ENCODE measurements at regions not wholly inside any gene's neighbourhood (a gene's known extent, or its start where the extent isn't known, plus 50 kb on each side); places are given as distances from the start of the nearest gene placed in this dataset.

DNA sequence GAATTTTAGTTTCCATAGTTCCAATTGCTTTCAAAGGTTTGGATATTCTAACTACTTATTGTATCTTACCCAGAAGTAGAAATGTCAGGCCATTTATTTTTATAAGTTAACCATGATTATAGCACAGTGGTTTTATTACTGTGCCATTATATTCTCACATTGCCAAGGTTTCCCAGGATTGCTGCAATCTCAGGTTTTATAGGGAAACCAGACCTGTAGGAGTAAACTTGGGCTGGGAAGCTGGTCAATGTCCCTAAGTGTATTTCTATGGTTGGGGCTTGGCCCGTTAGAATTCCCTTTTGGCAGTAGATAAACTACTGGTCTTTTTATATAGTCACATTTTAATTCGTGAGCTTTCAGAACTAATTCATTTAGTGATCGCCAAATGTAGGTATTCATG is 396.6 kb upstream of the KCNN2 start:
- intact Hi-C loops (cut with micrococcal nuclease), result no loop called here
- Histone ChIP-seq H3K27ac (ENCODE audit: low read depth, low read length) (no peak overlapping the region), H2AFZ (ENCODE audit: low read depth, low read length, poor library complexity, severe bottlenecking) (no peak overlapping the region), H3K27me3 (ENCODE audit: insufficient read depth, low read length) (peaks cover 5% of the 10 kb centered on the region; the same call in 1 of the 2 replicates), H3K4me2 (ENCODE audit: low read length) (no peak overlapping the region), H3K4me3 (replicated peaks in 1 of 2; ENCODE audit: low read depth in 1 of 2, low read length in 2 of 2) (no peak overlapping the region), H3K9ac (ENCODE audit: low read length) (no peak overlapping the region), H3K36me3 (ENCODE audit: control insufficient read depth in 1 of 2, insufficient read depth in 2 of 2, low read length in 2 of 2) (no peaks in the 10 kb centered on the region), H3K9me2 (ENCODE audit: insufficient read depth) (no peaks in the 10 kb centered on the region), H3K4me1 (ENCODE audit: control insufficient read depth in 1 of 2, insufficient read depth in 2 of 2, low read length in 2 of 2) (no peaks in the 10 kb centered on the region), H3K79me2 (ENCODE audit: insufficient read depth, low read length) (no peaks in the 10 kb centered on the region), H3K9me3 (ENCODE audit: control insufficient read depth in 1 of 2, insufficient read depth in 1 of 2, low read depth in 1 of 2, low read length in 2 of 2) (no peaks in the 10 kb centered on the region), H4K20me1 (ENCODE audit: insufficient read depth) (no peaks in the 10 kb centered on the region; the same call in 1 of the 2 replicates)
- ChIA-PET POLR2A (no interaction called here), RAD21 (ENCODE audit: low non-redundant PET in 1 of 2, low total read pairs in 2 of 2, uncharacterized antibody in 2 of 2, unreplicated experiment in 2 of 2) (no interaction called here), CTCF (no interaction called here)
- DNase-seq (ENCODE audit: low read depth, low spot score) (no peak), ATAC-seq (no peak)
- BruUV-seq (replicated peaks), result no TSS peak
- TF ChIP-seq, protein P1, sequence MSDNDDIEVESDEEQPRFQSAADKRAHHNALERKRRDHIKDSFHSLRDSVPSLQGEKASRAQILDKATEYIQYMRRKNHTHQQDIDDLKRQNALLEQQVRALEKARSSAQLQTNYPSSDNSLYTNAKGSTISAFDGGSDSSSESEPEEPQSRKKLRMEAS (IDR thresholded peaks at IDR 0.05), result no peak
- no peak for TF ChIP-seq SRF (IDR thresholded peaks at IDR 0.05; ENCODE audit: low read depth)
- TF ChIP-seq POLR2AphosphoS5 (IDR thresholded peaks at IDR 0.05; ENCODE audit: low read depth, low read length), result no peak
- no peak for TF ChIP-seq POLR2A (IDR thresholded peaks at IDR 0.05; ENCODE audit: borderline replicate concordance, extremely low read depth, insufficient read depth, insufficient read length)
- no peak for TF ChIP-seq JUND (IDR thresholded peaks at IDR 0.05)
- no peak for TF ChIP-seq YY1 (IDR thresholded peaks at IDR 0.05; ENCODE audit: extremely low read depth, insufficient replicate concordance, low read depth, low read length)

DNA sequence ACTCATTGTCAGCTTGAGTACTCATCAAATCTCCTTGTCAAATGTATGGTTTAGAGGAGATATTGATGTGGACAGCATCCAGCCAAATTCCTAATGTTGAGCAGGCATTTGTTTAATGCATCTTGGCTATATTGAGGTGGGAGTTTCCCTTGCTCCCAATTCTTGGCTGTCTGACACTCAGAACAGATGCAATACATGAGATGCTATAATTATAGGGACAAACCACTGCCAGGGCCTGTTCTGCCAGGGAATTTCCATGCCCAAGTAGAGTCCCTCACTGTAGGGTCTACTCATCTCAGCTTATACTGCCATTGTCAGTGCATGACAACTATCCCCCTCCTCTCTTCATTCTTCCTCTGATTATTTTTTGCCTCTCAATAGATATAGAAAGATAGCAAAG is 392.0 kb upstream of the KCNN2 start:
- Histone ChIP-seq H3K27me3 (ENCODE audit: insufficient read depth, low read length) (peaks cover 5% of the 10 kb centered on the region; the same call in 1 of the 2 replicates), H3K27ac (ENCODE audit: low read depth, low read length) (no peak overlapping the region), H3K4me1 (ENCODE audit: control insufficient read depth in 1 of 2, insufficient read depth in 2 of 2, low read length in 2 of 2) (no peaks in the 10 kb centered on the region), H3K9me3 (ENCODE audit: control insufficient read depth in 1 of 2, insufficient read depth in 1 of 2, low read depth in 1 of 2, low read length in 2 of 2) (no peaks in the 10 kb centered on the region), H3K9ac (ENCODE audit: low read length) (no peak overlapping the region), H3K4me3 (replicated peaks in 1 of 2; ENCODE audit: low read depth in 1 of 2, low read length in 2 of 2) (no peak overlapping the region), H3K9me2 (ENCODE audit: insufficient read depth) (no peaks in the 10 kb centered on the region), H3K4me2 (ENCODE audit: low read length) (no peak overlapping the region), H2AFZ (ENCODE audit: low read depth, low read length, poor library complexity, severe bottlenecking) (no peak overlapping the region), H3K36me3 (ENCODE audit: control insufficient read depth in 1 of 2, insufficient read depth in 2 of 2, low read length in 2 of 2) (no peaks in the 10 kb centered on the region), H4K20me1 (ENCODE audit: insufficient read depth) (no peaks in the 10 kb centered on the region), H3K79me2 (ENCODE audit: insufficient read depth, low read length) (no peaks in the 10 kb centered on the region)
- TF ChIP-seq ELF1 (IDR thresholded peaks at IDR 0.05; ENCODE audit: borderline replicate concordance, low read depth), result no peak
- no peak for TF ChIP-seq CTCF (IDR thresholded peaks at IDR 0.05 in 2 of 3, conservative IDR thresholded peaks at IDR 0.05 in 1 of 3; ENCODE audit: borderline replicate concordance in 1 of 3, insufficient read depth in 1 of 3, low read depth in 2 of 3, low read length in 2 of 3)
- TF ChIP-seq ZFX (IDR thresholded peaks at IDR 0.05), result no peak
- TF ChIP-seq EZH2 (IDR thresholded peaks at IDR 0.05), result no peak
- no peak for TF ChIP-seq POLR2AphosphoS5 (IDR thresholded peaks at IDR 0.05; ENCODE audit: low read depth, low read length)
- no peak for TF ChIP-seq FOSL1 (IDR thresholded peaks at IDR 0.05; ENCODE audit: low read depth)
- TF ChIP-seq CEBPB (IDR thresholded peaks at IDR 0.05; ENCODE audit: low read depth), result no peak
- CTCF ChIA-PET, result no interaction called here
- POLR2A ChIA-PET, result no interaction called here
- intact Hi-C loops (cut with micrococcal nuclease), result no loop called here
- RAD21 ChIA-PET (ENCODE audit: low non-redundant PET in 1 of 2, low total read pairs in 2 of 2, uncharacterized antibody in 2 of 2, unreplicated experiment in 2 of 2), result no interaction called here
- BruUV-seq (replicated peaks), result no TSS peak
- no peak for ATAC-seq
- no peak for DNase-seq (ENCODE audit: low read depth, low spot score)
